HCT116 (cell line): ENCODE measurements at regions not wholly inside any gene's neighbourhood (a gene's known extent, or its start where the extent isn't known, plus 50 kb on each side); places are given as distances from the start of the nearest gene placed in this dataset.

Experiments
- ATAC-seq: fragments of 200-7000 bp; cut with Tn5 transposase; 2 replicates; pipeline ENCODE4 v1.9.1; 2020; ENCODE audit warnings: mild to moderate bottlenecking, moderate library complexity
- BruUV-seq: library from RNA; stranded (reverse); fragments of 400-500 nt; replicated peaks from 2 replicates; lab custom pipeline; 2021; lab: Mats Ljungman, UMichigan
- CTCF ChIA-PET: fragments of 300-600 bp; sonication (Branson Sonifier 250); formaldehyde crosslinking; loops from one replicate; lab custom pipeline; 2021; ENCODE audit warnings: antibody characterized with exemption; lab: Charles Lee
- POLR2A ChIA-PET: fragments of 300-600, 350-600 bp; sonication (Branson Sonifier 250); formaldehyde crosslinking; loops from one replicate; lab custom pipeline; 2021; ENCODE audit warnings: antibody characterized with exemption; lab: Charles Lee
- RAD21 ChIA-PET, 2 experiments: fragments of 300-600 bp; sonication (Branson Sonifier 250); formaldehyde crosslinking; loops; one replicate each; lab custom pipeline; 2023; ENCODE audit warnings: low total read pairs in 2 of 2; ENCODE audit not compliant: uncharacterized antibody in 2 of 2, unreplicated experiment in 2 of 2, low non-redundant PET in 1 of 2; lab: Charles Lee
- DNase-seq: peaks from one replicate; pipeline ENCODE4 v3.0.0-alpha.2; 2010; ENCODE audit warnings: low read depth, low spot score
- H2AFZ ChIP-seq: fragments of 200-600 bp; shearing (Covaris generic), sonication (generic); 2 replicates; pipeline ENCODE4 v1.6.1; 2017; ENCODE audit warnings: low read depth, mixed run types, mixed read lengths, antibody characterized with exemption, low read length; ENCODE audit not compliant: poor library complexity, severe bottlenecking
- H3K27ac ChIP-seq: 2 replicates; pipeline ENCODE4 v1.5.1; 2012; ENCODE audit warnings: low read depth, low read length
- H3K27me3 ChIP-seq: fragments of 200-600 bp; sonication (generic); 2 replicates; pipeline ENCODE4 v1.6.1; 2016; ENCODE audit warnings: mixed run types, low read length, mixed read lengths; ENCODE audit not compliant: insufficient read depth
- H3K36me3 ChIP-seq, 2 experiments: fragments of 200-500 bp in 1 of 2; fragments of 200-600 bp in 1 of 2; sonication (Bioruptor generic) in 1 of 2; sonication (generic) in 1 of 2; 2 replicates each; pipeline versions ENCODE4 v1.5.1 to v1.6.1; 2014 to 2016; ENCODE audit warnings: low read length in 2 of 2, inconsistent platforms in 1 of 2, mixed read lengths in 1 of 2, mixed run types in 1 of 2; ENCODE audit not compliant: insufficient read depth in 2 of 2, control insufficient read depth in 1 of 2
- H3K4me1 ChIP-seq, 2 experiments: fragments of 200-600 bp in 1 of 2; sonication (generic) in 1 of 2; 2 replicates each; pipeline versions ENCODE4 v1.5.1 to v1.6.1; 2012 to 2017; ENCODE audit warnings: low read length in 2 of 2, inconsistent platforms in 1 of 2, mild to moderate bottlenecking in 1 of 2, mixed read lengths in 1 of 2, mixed run types in 1 of 2, moderate library complexity in 1 of 2; ENCODE audit not compliant: insufficient read depth in 2 of 2, control insufficient read depth in 1 of 2
- H3K4me2 ChIP-seq: fragments of 200-600 bp; sonication (generic); 2 replicates; pipeline ENCODE4 v1.6.1; 2017; ENCODE audit warnings: mixed run types, low read length, mixed read lengths
- H3K4me3 ChIP-seq, 2 experiments: fragments of 200-600 bp in 1 of 2; sonication (generic) in 1 of 2; replicated peaks in 1 of 2; 2 replicates each; pipeline ENCODE4 v1.5.1; 2011 to 2016; ENCODE audit warnings: low read length in 2 of 2, control low read depth in 1 of 2, low read depth in 1 of 2, mild to moderate bottlenecking in 1 of 2, mixed read lengths in 1 of 2, mixed run types in 1 of 2
- H3K79me2 ChIP-seq: fragments of 200-600 bp; sonication (generic); 2 replicates; pipeline ENCODE4 v1.6.1; 2017; ENCODE audit warnings: mild to moderate bottlenecking, mixed run types, low read length, moderate library complexity, mixed read lengths; ENCODE audit not compliant: insufficient read depth
- H3K9ac ChIP-seq: fragments of 200-600 bp; sonication (generic); 2 replicates; pipeline ENCODE4 v1.6.1; 2016; ENCODE audit warnings: low read length, mixed read lengths
- H3K9me2 ChIP-seq: fragments of 200-600 bp; sonication (generic), shearing (Covaris generic); 2 replicates; pipeline ENCODE4 v1.6.1; 2017; ENCODE audit warnings: mixed run types, mild to moderate bottlenecking, moderate library complexity; ENCODE audit not compliant: insufficient read depth
- H3K9me3 ChIP-seq, 2 experiments: fragments of 200-500 bp in 1 of 2; fragments of 200-600 bp in 1 of 2; sonication (Bioruptor generic) in 1 of 2; sonication (generic) in 1 of 2; 2 replicates each; pipeline ENCODE4 v1.6.1; 2014 to 2017; ENCODE audit warnings: low read length in 2 of 2, mixed read lengths in 2 of 2, inconsistent platforms in 1 of 2, low read depth in 1 of 2, mild to moderate bottlenecking in 1 of 2, mixed run types in 1 of 2, moderate library complexity in 1 of 2; ENCODE audit not compliant: control insufficient read depth in 1 of 2, insufficient read depth in 1 of 2
- H4K20me1 ChIP-seq: fragments of 200-600 bp; sonication (generic), shearing (Covaris generic); 2 replicates; pipeline ENCODE4 v1.6.1; 2017; ENCODE audit warnings: mixed run types, mild to moderate bottlenecking, moderate library complexity; ENCODE audit not compliant: insufficient read depth
- CBX3 ChIP-seq: IDR thresholded peaks from 2 replicates; pipeline ENCODE4 v1.6.1; 2012; ENCODE audit warnings: low read depth
- CEBPB ChIP-seq: IDR thresholded peaks from 2 replicates; pipeline ENCODE4 v1.6.1; 2012; ENCODE audit warnings: low read depth
- EGR1 ChIP-seq: IDR thresholded peaks from 2 replicates; pipeline ENCODE4 v1.6.1; 2012; ENCODE audit warnings: low read depth
- EZH2 ChIP-seq: fragments of 200-600 bp; sonication (generic); IDR thresholded peaks from 2 replicates; pipeline ENCODE4 v1.6.1; 2017; ENCODE audit warnings: antibody characterized with exemption, mixed run types
- EZH2phosphoT487 ChIP-seq: fragments of 200-600 bp; IDR thresholded peaks from 2 replicates; pipeline ENCODE4 v1.6.1; 2018; ENCODE audit warnings: antibody characterized with exemption, borderline replicate concordance
- FOSL1 ChIP-seq: IDR thresholded peaks from 2 replicates; pipeline ENCODE4 v1.6.1; 2012; ENCODE audit warnings: low read depth
- JUND ChIP-seq: IDR thresholded peaks from 2 replicates; pipeline ENCODE4 v1.6.1; 2012
- POLR2A ChIP-seq: IDR thresholded peaks from 2 replicates; pipeline ENCODE4 v1.7.0; 2011; ENCODE audit warnings: borderline replicate concordance; ENCODE audit not compliant: insufficient read depth, insufficient read length; ENCODE audit errors: extremely low read depth
- RAD21 ChIP-seq: IDR thresholded peaks from 2 replicates; pipeline ENCODE4 v1.6.1; 2012; ENCODE audit warnings: low read depth, mild to moderate bottlenecking
- SIN3A ChIP-seq: IDR thresholded peaks from 2 replicates; pipeline ENCODE4 v1.6.1; 2012; ENCODE audit warnings: low read depth
- SP1 ChIP-seq: IDR thresholded peaks from 2 replicates; pipeline ENCODE4 v1.6.1; 2012; ENCODE audit warnings: low read depth
- TCF7L2 ChIP-seq: IDR thresholded peaks from 2 replicates; pipeline ENCODE4 v1.7.0; 2011; ENCODE audit warnings: borderline replicate concordance, inconsistent platforms; ENCODE audit not compliant: insufficient read depth, insufficient read length; ENCODE audit errors: extremely low read depth
- ZFX ChIP-seq: fragments of 450-650 bp; IDR thresholded peaks from 2 replicates; pipeline ENCODE4 v1.6.1; 2017
- ZNF274 ChIP-seq: fragments of 200-500 bp; sonication (Bioruptor generic); IDR thresholded peaks from 2 replicates; pipeline ENCODE4 v1.6.1; 2014; ENCODE audit warnings: mild to moderate bottlenecking, low read depth, low read length, inconsistent platforms
- intact Hi-C: fragments of 100-400 bp; cut with micrococcal nuclease; formaldehyde crosslinking; loops from 2 replicates; pipeline ENCODE4 v1.10.0; 2022
- TF ChIP-seq, protein P1 (sequence below), 3 experiments: fragments of 200-600 bp in 1 of 3; sonication (generic) in 1 of 3; IDR thresholded peaks in 2 of 3; conservative IDR thresholded peaks in 1 of 3; 2 replicates each; pipeline ENCODE4 v1.5.1; 2012 to 2017; ENCODE audit warnings: low read depth in 2 of 3, low read length in 2 of 3, antibody characterized with exemption in 1 of 3, borderline replicate concordance in 1 of 3, control low read depth in 1 of 3, mild to moderate bottlenecking in 1 of 3, mixed read lengths in 1 of 3, mixed run types in 1 of 3, moderate library complexity in 1 of 3; ENCODE audit not compliant: insufficient read depth in 1 of 3
- TF ChIP-seq, protein P2 (sequence below): IDR thresholded peaks from 2 replicates; pipeline ENCODE4 v1.6.1; 2012
- TF ChIP-seq, protein P3 (sequence below): IDR thresholded peaks from 2 replicates; pipeline ENCODE4 v1.6.1; 2012

DNA sequence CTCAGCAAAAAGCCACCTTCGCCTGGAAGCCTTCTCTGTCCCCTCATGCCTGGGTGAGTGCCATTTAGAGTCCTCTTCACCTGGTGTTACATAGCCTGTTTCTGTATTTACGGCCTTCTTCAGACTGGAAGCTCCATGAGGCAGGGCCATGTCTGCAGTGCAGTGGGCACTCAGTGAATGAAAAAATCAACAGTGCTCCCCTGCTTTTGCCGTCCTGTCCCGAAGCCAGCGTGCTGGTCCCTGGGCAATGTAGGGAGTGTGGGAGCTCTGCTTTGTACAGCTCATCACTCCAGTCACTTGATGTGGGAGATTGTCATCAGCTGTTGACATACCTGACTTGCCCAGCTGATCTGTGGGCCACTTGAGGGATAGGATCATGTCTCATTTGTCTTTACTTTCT, 129.0 kb upstream of the TSHZ3 start:
- no peak for DNase-seq
- TF ChIP-seq, protein P1, sequence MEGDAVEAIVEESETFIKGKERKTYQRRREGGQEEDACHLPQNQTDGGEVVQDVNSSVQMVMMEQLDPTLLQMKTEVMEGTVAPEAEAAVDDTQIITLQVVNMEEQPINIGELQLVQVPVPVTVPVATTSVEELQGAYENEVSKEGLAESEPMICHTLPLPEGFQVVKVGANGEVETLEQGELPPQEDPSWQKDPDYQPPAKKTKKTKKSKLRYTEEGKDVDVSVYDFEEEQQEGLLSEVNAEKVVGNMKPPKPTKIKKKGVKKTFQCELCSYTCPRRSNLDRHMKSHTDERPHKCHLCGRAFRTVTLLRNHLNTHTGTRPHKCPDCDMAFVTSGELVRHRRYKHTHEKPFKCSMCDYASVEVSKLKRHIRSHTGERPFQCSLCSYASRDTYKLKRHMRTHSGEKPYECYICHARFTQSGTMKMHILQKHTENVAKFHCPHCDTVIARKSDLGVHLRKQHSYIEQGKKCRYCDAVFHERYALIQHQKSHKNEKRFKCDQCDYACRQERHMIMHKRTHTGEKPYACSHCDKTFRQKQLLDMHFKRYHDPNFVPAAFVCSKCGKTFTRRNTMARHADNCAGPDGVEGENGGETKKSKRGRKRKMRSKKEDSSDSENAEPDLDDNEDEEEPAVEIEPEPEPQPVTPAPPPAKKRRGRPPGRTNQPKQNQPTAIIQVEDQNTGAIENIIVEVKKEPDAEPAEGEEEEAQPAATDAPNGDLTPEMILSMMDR (IDR thresholded peaks at IDR 0.05 in 2 of 3, conservative IDR thresholded peaks at IDR 0.05 in 1 of 3; ENCODE audit: borderline replicate concordance in 1 of 3, insufficient read depth in 1 of 3, low read depth in 2 of 3, low read length in 2 of 3) = no peak
- TF ChIP-seq TCF7L2 = no peak
- TF ChIP-seq EZH2 = no peak
- TF ChIP-seq, protein P2, sequence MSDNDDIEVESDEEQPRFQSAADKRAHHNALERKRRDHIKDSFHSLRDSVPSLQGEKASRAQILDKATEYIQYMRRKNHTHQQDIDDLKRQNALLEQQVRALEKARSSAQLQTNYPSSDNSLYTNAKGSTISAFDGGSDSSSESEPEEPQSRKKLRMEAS = no peak
- TF ChIP-seq, all 23 proteins: peak for 0
- RAD21 ChIA-PET = no interaction called here
- H3K9me2 ChIP-seq = no peaks in the 10 kb centered on the region
- no peak for ATAC-seq
- CTCF ChIA-PET = no interaction called here
- H3K27ac ChIP-seq = no peak overlapping the region
- H3K79me2 ChIP-seq = no peaks in the 10 kb centered on the region
- no peak overlapping the region for H3K4me2 ChIP-seq
- H3K9me3 ChIP-seq = peaks cover 19 to 32% of the 10 kb centered on the region in 2 experiments; a peak in 2 of 4 replicates
- H3K9ac ChIP-seq = no peak overlapping the region
- POLR2A ChIA-PET = no interaction called here
- intact Hi-C loops = no loop called here
- H4K20me1 ChIP-seq = no peaks in the 10 kb centered on the region
- no peaks in the 10 kb centered on the region for H3K36me3 ChIP-seq
- no peak overlapping the region for H2AFZ ChIP-seq
- H3K27me3 ChIP-seq = no peaks in the 10 kb centered on the region
- no peaks in the 10 kb centered on the region for H3K4me1 ChIP-seq
- H3K4me3 ChIP-seq = no peak overlapping the region
- no TSS peak for BruUV-seq

DNA sequence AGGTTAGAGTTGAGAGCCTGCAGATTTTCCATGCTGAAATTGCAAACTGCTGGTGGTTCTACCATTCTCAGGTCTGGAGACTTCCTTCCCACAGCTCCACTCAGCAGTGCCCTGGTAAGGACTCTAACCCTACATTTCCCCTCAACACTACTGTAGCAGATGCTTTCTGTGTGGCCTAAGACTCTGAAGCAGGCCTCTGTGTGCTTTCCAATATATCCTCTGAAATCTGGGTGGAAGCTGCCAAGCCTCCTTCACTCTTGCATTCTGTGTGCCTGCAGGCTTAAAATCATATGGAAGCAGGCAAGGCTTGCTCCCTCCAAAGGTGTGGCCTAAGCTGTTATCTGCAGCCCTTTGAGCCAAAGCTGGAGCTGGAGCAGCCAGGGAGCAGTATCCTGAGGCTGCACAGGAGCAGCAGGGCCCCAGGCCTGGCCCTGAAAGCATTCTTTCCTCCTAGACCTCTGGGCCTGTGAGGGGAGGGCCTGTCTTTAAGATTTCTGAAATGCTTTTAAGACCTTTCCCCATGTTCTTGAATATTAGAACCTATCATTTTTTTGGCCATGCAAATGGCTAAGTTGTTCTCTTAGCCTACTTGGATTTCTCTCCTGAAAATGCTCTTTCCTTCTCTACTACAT, 134.1 kb upstream of the TSHZ3 start:
- no peaks in the 10 kb centered on the region for H3K4me1 ChIP-seq
- ChIA-PET POLR2A (no interaction called here), RAD21 (no interaction called here), CTCF (no interaction called here)
- H3K4me3 ChIP-seq = no peak overlapping the region
- no peak overlapping the region for H3K27ac ChIP-seq
- no peak overlapping the region for H3K9ac ChIP-seq
- no peak overlapping the region for H3K4me2 ChIP-seq
- intact Hi-C loops = no loop called here
- H3K9me3 ChIP-seq = peaks cover 19 to 26% of the 10 kb centered on the region in 2 experiments; a peak in 2 of 4 replicates
- H2AFZ ChIP-seq = no peak overlapping the region
- H3K36me3 ChIP-seq = no peaks in the 10 kb centered on the region
- H3K27me3 ChIP-seq = no peaks in the 10 kb centered on the region
- DNase-seq (no peak), ATAC-seq (no peak)
- no peaks in the 10 kb centered on the region for H3K9me2 ChIP-seq
- H4K20me1 ChIP-seq = no peaks in the 10 kb centered on the region
- no peaks in the 10 kb centered on the region for H3K79me2 ChIP-seq
- no TSS peak for BruUV-seq
- TF ChIP-seq SP1 (no peak), POLR2A (no peak), RAD21 (no peak), TCF7L2 (no peak), EGR1 (no peak), FOSL1 (no peak), JUND (no peak), ZNF274 (no peak), ZFX (no peak), EZH2phosphoT487 (no peak), CEBPB (no peak), CBX3 (no peak), SIN3A (no peak)
- TF ChIP-seq, protein P3, sequence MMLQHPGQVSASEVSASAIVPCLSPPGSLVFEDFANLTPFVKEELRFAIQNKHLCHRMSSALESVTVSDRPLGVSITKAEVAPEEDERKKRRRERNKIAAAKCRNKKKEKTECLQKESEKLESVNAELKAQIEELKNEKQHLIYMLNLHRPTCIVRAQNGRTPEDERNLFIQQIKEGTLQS = no peak
- TF ChIP-seq, protein P1 (IDR thresholded peaks at IDR 0.05 in 2 of 3, conservative IDR thresholded peaks at IDR 0.05 in 1 of 3; ENCODE audit: borderline replicate concordance in 1 of 3, insufficient read depth in 1 of 3, low read depth in 2 of 3, low read length in 2 of 3) = no peak
